NOMO-1 treated with DMSO at 0.1 percent for 48 hours (cell line): ENCODE measurements at regions not wholly inside any gene's neighbourhood (a gene's known extent, or its start where the extent isn't known, plus 50 kb on each side); places are given as distances from the start of the nearest gene placed in this dataset.

Source experiments
- DNase-seq: peaks from one replicate; lab custom pipeline; 2025; ENCODE audit not compliant: unreplicated experiment; lab: John Stamatoyannopoulos, UW

DNA sequence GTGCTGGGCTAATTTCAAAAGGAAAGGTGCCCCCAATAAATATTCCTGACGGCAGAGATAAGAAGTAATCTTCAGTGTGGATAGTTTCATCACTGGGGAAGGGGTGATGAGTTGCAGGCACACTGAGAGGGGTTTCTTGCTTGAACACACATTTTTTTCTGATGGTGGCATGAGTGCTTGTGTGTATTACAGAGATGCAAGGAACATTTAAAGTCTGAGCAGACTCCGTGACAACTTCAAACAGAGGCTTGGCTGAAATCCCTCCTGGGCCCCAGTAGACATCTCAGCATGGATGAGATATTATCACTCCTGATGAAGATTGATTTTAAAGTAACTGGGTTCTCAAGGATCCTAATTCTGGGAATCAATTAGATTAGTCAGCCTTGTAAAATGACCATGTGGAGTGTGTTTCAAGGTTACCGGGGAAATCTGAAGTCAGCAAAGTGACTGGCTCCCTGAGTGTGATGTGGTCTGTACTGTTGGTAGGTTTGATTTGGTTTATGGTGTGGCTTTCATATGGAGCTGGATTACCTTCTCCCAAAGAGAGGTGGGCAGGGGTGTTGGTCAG is 435.8 kb upstream of the EEF2KMT start:
- no peak for DNase-seq

DNA sequence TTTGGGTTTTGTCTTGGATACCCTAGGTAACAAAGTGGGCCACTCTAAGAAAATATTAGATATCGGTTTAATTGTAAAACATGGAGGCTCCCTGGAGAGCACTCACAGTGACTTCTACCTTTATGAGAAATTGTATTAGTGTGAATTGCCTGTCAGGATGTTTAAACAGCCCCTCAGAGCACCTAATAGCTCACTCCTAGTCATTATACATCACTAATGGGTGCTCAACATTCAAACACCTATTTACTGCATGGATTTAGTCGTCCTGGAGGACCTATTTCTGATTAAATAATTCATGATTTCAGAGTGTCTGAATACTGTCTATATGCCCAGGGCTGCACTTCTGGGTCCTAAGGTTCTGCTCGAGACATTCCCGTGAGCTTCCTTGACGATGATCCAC is 430.2 kb upstream of the EEF2KMT start:
- no peak for DNase-seq

DNA sequence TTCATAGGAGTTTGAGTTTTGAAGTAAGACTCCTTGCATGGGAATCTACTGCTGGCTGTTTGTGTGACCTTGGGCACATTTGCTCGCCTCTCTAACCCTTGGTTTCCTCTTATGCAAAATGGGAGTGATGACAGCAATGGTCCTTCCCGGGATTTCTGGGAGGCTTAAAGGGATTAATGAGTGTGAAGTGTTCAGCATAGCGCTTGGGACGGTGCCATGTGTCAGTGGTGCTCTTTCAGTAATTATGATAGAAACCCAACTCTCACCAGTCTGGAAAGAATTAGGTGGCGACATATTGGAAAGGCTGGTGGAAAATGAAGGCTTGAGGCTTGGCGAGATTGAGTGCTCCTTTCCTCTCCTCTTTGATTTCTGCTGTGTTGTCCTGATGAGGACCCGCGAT is 429.2 kb upstream of the EEF2KMT start:
- DNase-seq = no peak

DNA sequence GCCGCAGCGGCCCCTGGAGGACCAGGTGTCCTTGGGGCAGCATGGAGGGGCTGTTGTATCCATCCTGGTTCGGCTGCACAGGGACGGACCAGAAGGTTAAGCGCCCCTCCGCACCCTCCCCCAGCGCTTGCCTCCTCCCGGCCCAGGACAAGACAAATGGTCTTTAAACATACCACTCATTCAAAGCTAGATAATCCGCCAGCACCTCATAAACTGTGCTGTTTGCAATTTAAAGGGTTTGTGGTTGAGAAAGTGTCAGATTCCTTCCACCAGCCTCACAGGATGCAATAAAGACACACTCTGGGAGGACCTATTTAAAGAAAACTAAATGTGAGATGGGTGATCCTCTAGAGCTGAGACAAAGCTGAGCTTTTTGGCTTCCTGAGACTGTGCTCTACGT is 426.2 kb upstream of the EEF2KMT start:
- DNase-seq = no peak

DNA sequence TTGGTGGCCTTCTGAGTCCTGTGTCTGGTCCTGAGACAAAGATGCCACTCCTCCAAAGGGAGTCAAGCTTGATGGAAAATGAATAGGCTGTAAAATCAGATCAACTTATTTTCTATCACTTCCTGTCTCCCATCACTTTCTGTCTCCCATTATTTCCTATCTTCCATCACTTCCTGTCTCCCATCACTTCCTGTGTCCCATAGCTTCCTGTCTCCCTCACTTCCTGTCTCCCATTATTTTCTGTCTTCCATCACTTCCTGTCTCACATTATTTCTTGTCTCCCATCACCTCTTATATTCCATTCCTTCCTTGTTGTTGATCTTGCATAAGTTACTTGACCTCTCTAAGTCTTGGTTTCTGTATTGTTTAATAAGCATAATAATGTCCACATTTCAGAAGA is 418.5 kb upstream of the EEF2KMT start:
- DNase-seq = no peak

DNA sequence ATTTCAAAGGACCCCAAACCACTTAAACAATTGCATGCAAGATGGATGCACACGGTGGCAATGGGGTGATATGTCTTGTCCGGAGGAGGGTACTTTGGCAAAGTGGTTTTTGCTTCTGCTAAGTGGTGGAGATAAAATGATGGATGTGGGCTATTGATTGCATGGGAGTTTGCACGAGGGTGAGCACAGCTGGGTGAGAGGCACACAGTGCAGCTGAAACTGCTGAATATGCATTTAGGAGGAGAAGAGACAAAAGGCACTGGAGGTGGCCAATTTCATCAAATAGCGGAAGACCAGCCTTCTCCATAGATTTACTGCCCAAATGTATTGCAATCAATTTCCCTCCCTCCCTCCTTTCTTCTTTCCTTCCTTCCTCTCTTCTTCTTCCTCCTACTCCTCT is 414.4 kb upstream of the EEF2KMT start:
- no peak for DNase-seq

DNA sequence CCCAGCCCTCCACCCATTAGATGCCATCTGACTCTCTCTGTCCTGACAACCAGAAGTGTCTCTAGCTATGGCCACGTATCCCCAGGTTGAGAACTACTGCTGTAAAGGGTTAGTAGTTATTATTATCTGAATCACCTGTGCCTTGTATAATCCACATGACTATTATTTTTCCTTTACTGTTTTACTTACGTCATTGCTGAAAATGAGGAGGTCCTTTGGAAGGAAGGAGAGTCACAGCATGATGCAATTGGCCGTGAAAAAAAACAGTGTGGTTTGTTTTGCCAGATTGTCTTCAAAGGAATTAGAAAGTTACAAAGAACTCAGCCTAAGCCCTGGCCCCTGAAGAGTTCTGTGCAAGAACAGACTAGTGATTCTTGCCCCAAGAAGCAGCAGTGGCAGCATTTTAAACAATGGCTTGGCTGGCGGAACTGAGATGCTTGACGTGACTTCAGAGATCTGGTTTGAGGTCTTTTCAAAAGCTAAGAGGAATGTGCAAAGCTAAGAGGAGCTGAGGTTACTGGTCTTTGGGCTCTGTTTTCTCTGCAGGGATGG is 413.3 kb upstream of the EEF2KMT start:
- no peak for DNase-seq

DNA sequence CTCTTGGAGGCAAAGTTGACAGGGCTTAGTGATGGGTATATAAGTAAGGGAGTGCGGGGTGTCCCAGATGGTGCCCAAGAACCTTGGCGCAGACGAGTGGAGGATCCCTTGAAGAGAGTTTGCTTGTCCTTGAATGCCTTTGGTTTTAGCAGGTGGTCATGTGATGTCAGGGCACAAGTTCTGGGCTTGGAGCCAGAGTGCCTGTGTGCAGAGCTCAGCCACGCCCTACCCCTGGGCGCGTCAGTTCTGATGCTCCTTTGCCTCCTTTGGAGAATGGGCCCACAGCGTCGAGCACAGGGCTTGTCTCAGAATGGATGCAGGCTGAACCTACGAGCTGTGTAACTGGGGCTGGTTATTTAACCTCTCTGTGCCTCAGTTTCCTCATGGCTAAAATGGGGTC is 412.2 kb upstream of the EEF2KMT start:
- DNase-seq = no peak

DNA sequence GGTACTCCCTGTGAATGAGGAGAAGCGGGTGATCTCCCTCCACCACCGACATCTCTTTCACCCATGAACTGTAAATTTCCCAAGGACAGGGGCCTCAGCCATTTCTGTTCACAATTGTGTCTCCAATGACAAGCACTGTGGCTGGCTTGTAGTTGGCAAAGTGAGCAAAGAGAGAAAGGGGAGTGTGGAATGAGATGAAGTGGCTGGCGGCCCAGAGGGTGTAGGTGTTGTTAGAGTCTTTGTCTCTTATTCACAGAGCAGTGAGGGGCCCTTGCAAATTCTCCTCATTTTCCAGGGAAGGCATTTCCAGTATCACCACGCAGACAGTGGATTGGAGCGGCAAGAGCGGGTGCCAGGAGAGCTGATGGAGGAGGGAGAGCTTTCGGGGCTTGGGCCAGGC is 411.7 kb upstream of the EEF2KMT start:
- no peak for DNase-seq

DNA sequence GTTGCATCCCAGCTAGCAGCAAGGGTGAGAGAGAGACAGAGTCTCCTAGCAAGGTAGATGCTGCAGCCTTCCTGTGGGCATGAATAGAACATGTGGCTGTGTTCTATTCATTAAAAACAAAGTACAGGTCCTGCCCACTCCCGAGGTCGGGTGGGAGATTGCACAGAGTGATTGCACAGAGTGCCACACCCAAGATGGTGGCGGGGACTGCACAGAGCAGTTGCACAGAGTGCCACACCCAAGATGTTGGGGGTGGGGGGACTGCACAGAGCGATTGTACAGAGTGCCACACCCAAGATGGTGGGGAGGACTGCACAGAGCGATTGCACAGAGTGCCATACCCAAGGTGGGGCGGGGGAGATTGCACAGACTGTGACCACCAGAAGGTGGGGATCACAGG is 410.8 kb upstream of the EEF2KMT start:
- no peak for DNase-seq

DNA sequence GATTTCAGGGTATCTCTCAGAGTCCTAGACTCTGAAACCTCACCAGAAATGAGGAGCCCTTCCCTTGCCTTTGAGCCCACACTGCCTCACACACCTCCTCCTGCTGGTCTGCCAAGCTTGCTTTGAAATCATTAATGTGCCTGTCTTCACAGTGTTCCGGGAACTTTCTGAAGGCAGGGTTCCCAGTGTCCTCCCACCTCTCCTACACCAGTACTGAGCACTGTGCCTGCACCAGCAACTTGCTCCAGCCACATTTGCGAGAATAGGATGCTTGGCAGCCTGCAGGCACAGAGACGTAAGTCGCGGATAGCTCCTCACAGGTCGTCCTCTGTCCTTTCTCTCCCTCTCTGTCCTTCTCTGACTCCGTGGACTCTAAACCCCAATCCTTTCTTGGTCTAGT is 408.4 kb upstream of the EEF2KMT start:
- DNase-seq = no peak

DNA sequence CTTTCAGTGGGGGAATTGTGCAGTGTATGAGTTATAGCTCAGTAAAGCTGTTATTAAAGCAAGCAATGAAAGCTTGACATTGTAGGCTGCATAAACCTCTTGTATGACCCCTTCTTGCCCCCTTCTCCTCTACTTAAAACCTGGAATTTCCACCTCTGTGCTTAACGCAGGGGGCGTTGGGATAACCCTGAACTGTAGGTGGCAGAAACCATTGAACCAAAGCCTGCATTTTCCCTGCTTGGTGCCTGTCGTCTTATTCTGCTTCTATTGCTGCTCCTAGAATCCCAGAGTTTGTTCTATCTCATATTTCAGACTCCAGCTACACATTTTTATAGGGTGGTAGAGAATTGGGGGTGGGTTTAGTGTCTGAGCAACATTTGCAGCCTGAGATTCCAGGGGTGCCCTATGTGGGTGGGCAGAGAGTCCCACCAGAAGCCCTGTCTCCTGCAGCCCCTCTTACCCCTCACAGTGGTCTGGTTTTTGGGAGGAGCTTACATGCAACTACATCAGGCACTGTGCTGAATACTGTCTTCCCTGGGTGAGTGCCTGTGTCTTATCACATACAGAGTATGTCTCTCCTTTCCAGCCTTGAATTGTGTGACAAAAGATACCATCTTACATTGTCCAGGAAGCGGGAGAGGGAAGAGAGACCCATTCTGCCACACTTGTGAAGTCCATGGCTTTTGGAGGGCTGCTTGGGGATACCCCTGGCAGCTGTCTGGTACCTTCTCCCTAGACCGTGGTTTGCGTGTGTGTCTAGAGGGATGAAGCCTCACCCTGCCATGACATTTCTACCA is 407.7 kb upstream of the EEF2KMT start:
- DNase-seq = no peak

DNA sequence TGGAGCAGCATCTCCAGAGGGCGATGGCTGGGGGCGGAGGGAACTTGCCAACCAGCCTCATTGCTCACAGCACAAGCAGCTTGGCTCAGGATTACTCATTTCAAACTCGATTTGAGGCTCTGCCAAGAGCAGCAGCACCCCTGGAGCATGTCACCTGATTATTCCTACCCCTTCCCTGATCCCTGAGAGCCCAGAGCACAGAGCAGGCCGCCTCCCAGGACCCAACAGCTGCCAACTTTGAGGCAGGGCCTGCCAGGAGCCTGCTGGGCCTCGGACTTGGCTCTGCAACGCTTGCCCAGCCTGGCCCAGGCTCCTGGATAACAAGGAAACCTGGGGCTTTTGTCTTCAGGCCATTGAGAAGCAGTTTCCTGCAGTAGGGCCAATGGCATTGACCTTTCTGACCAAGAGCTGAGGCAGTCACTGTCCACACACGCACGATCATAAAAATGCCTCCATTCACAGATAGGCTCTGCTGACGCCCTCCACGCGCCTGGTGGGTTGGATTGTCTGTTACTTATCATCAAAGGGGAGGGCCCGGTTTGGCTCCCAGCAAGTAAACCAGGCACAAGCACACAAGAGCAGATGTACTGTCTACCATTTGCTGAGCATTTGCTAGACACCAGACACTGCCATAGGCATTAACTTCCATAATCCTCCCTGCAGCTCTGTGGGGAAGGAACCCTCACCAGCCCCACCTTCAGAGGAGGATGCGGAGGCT is 406.6 kb upstream of the EEF2KMT start:
- DNase-seq = no peak

DNA sequence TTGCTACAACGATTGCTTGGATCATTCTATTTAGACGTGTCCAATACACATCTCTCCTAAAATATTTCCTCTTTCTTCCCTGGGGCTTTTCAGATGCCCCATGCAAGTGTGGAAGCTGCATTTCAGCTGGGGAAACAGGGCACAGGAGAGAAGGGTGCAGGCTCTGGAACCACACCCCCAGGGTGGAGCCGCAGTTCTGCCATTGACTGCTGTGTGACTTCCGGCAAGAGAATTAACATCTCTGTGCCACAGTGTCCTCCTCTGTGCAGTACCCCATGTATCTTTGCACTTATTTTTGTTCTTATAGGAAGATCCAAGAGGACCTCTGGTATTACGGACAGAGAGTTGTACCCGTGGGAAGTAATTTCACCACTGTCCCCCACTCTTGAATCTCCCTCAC is 405.3 kb upstream of the EEF2KMT start:
- DNase-seq = no peak

DNA sequence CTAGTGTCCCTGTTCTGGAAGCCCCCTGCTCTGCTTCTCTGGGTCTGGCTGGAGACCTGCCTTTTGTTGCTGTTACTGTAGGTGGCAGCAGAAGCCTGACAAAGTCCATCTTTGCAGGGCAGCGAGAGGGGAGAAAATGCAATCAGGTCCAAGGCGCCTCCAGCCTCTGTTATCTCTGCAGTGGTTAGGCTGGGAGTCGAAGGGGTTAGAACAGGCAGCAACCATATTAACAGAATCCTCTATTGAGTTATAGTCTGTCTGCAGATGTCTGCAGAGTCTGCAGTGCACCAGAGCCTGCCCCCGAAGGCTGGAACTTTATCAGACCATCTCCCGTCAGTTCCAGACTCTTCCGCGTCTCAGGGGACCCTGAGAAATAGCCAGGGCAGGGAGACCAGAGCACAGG is 404.9 kb upstream of the EEF2KMT start:
- no peak for DNase-seq

DNA sequence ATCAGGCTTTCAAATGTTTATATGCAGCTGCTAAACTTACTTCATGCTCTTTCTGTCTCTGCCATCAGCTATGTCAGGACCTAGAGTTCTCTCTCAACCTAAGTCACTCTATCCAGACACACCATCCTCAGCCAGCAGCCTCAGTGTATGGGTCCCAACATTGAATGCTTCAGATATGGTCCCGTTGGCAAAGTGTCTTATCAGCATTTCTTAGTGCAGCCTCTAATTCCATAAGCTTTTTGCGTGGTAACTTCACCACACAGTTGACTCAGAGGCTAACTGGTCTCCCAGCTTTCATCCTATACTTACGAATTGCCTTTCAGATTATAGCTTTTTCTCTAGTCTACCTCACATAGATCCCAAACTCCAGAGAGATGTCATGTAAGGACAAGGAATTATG is 402.9 kb upstream of the EEF2KMT start:
- DNase-seq = no peak

DNA sequence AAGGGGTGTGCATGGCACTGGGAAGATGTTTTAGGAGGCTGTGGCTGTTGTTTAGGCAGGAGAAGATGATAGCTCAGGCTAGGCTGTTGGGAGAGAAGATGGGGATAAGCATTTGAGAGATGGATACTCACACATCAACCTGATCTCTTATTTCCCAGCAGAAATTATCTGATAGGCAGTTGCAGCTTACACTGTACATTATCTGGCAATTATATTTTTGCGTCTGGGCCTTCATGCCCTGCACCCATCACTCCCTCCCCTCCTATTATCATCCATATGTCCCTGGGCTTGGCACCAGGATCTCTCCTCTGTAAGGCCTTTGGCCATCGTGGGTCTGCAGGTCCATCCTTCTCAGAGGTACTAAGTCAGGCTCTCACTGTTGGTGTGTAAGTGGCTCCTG is 401.0 kb upstream of the EEF2KMT start:
- no peak for DNase-seq

DNA sequence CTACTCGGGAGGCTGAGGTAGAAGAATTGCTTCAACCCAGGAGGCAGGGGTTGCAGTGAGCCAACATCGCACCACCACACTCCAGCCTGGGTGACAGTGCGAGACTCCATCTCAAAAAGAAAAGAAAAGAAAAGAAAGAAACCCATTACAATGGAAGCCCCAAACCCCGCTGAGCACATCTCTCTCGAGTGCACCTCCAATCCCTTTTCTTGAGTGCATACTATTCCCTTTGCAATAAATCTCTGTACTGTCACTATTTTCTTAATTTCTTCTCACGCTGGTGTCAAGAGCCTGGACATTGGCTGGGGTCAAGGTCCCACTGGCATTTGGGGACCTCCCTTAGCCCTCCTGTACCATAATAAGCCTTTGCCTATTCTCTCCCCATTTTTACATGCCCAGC is 398.4 kb upstream of the EEF2KMT start:
- DNase-seq = no peak

DNA sequence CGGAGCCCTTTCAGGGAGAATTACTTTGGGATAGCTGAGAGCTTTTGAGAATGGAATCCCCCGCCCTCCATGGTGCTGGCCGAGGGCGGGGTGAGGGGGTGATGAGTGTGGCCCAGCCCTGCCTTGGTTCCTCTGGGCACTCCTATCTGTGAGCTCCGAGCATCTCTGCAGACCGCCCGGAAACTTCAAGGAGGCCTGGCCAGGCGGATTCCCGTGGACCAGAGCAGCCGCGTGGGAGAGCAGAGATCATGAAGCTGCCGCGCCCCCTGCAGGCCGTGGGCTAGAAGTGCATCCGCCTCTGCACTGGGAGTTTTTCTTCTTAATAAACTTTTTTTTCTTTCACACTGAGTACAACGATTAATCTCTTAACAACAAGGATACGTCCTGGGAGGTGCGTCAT is 392.9 kb upstream of the EEF2KMT start:
- DNase-seq = peak; percentile 20

DNA sequence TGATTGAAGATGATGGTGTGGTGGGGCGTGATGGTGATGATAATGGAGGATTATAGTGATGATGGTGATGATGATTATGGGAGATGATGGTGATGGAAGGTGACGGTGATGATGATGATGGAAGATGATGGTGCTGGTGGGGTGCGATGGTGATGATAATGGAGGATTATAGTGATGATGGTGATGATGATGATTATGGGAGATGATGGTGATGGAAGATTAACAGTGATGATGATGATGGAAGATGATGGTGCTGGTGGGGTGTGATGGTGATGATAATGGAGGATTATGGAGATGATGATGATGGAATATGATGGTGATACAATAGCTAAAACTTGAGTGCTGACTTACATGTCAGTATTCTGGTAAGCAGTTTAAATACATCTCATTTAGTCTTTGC is 391.0 kb upstream of the EEF2KMT start:
- no peak for DNase-seq

DNA sequence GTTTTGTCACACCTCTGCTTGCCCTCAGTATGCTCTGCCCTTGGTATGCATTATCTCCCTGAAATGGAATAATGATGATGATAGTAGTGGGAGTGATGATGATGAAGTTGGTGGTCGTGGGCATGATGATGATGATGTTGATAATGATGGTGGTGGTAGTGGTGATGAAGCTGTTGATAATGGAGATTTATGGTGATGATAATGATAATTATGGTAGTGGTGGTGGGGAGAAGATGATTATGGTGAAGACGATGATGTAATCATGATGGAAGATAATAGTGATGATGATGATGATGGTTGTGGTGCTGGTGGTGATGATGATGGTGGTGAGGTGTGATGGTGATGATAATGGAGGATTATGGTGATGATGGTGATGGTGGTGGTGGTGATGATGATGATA is 390.1 kb upstream of the EEF2KMT start:
- no peak for DNase-seq

DNA sequence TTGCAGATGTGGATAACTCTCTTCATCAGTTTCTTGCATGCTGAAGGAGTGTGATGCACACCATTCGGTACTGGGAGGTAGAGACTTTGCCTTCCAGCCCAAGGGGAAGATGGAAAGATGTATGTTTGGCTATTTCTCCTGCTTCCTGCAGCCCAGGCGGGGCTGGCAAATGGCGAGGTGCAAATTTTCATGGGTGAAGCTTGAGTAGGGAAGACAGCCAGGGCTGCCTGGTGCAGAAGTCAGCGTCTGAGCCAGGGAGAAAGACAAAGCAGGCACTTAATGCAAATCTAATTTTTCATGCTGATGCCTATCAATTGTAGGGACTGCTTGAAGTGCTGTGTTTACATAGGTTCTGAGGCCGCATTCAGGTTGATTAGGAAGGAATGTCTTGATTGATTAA is 384.7 kb upstream of the EEF2KMT start:
- DNase-seq = no peak
